BE2C (cell line): ENCODE measurements at regions not wholly inside any gene's neighbourhood (a gene's known extent, or its start where the extent isn't known, plus 50 kb on each side); places are given as distances from the start of the nearest gene placed in this dataset.

Experiments
- DNase-seq: peaks from one replicate; pipeline ENCODE4 v3.0.0-alpha.2; 2020
- H3K27me3 ChIP-seq: fragments of 250-450 bp; sonication (Bioruptor Pico); 2 replicates; pipeline ENCODE4 v1.5.1; 2020; ENCODE audit warnings: mild to moderate bottlenecking
- H3K36me3 ChIP-seq: fragments of 250-450 bp; sonication (Bioruptor Pico); 2 replicates; pipeline ENCODE4 v1.5.1; 2020; ENCODE audit warnings: mild to moderate bottlenecking
- H3K4me1 ChIP-seq: fragments of 250-450 bp; sonication (Bioruptor Pico); 2 replicates; pipeline ENCODE4 v1.5.1; 2020
- H3K4me3 ChIP-seq: 2 replicates; pipeline ENCODE4 v1.5.1; 2011; ENCODE audit warnings: low read depth, low read length
- H3K9me3 ChIP-seq: fragments of 250-450 bp; sonication (Bioruptor Pico); 2 replicates; pipeline ENCODE4 v1.5.1; 2020
- CTCF ChIP-seq: IDR thresholded peaks from 2 replicates; pipeline ENCODE4 v1.5.1; 2012; ENCODE audit warnings: mild to moderate bottlenecking, low read depth, low read length

GRCh38 chr2:75251896-75252295 lies 52.6 kb upstream of the TACR1 start:
- H3K36me3 ChIP-seq = no peaks in the 10 kb centered on the region
- no peaks in the 10 kb centered on the region for H3K27me3 ChIP-seq
- DNase-seq = no peak
- no peaks in the 10 kb centered on the region for H3K4me1 ChIP-seq
- no peaks in the 10 kb centered on the region for H3K9me3 ChIP-seq
- no peak for TF ChIP-seq CTCF
- no peak overlapping the region for H3K4me3 ChIP-seq
